Right cardiac atrium (tissue), 5 donors: ENCODE measurements at regions not wholly inside any gene's neighbourhood (a gene's known extent, or its start where the extent isn't known, plus 50 kb on each side); places are given as distances from the start of the nearest gene placed in this dataset.
"Not testable (repeated sequence)": the region's sequence is repeated elsewhere in the genome, so short reads cannot be mapped to it uniquely, and the experiment has no call there.

Experiments used
- ATAC-seq, 2 donors: fragments of 200-7000 bp; cut with Tn5 transposase; one replicate each; pipeline versions ENCODE4 v1.8.0 to v1.9.1; 2020; ENCODE audit warnings: moderate library complexity in 2 of 2, mild to moderate bottlenecking in 1 of 2
- DNase-seq, 3 donors: peaks; one replicate each; pipeline ENCODE4 v3.0.0-alpha.2; 2020
- H3K27ac ChIP-seq: one replicate; pipeline ENCODE4 v1.5.1; 2013; ENCODE audit warnings: mild to moderate bottlenecking, low read length, control low read depth, moderate library complexity
- H3K27me3 ChIP-seq: one replicate; pipeline ENCODE4 v1.6.1; 2013; ENCODE audit not compliant: control insufficient read depth, insufficient read depth
- H3K4me1 ChIP-seq: one replicate; pipeline ENCODE4 v1.6.1; 2013; ENCODE audit warnings: low read length; ENCODE audit not compliant: control insufficient read depth, insufficient read depth
- H3K4me3 ChIP-seq: one replicate; pipeline ENCODE4 v1.5.1; 2013; ENCODE audit warnings: low read length, control low read depth
- H3K9me3 ChIP-seq: one replicate; pipeline ENCODE4 v1.6.1; 2013; ENCODE audit warnings: low read length; ENCODE audit not compliant: control insufficient read depth
- WGBS: extraction: QIAGEN DNeasy Blood & Tissue Kit; methylation state at CpG from one replicate; pipeline ENCODE4 v1.1.7; 2013; 5-methylcytosine and 5-hydroxymethylcytosine counted together
- intact Hi-C, 4 donors: fragments of 100-400 bp; cut with DNase I; formaldehyde crosslinking; loops; one replicate each; pipeline versions ENCODE4 v1.11.0 to v1.14.0; 2022 to 2023
- donor health status: healthy with polysubstance abuse.
- donor health status: DM: no; HTN: yes; CAD: no.
- donor health status: DM: no; HTN: no; CAD: no.
- donor health status: DM: no; HTN: yes; CAD: no; lungs with severe emphysema.
- donor health status: DM: yes; HTN: yes; CAD: no.

- H3K4me3 ChIP-seq: no peak overlapping the region
- no peaks in the 10 kb centered on the region for H3K4me1 ChIP-seq
- no peaks in the 10 kb centered on the region for H3K9me3 ChIP-seq
- H3K27ac ChIP-seq: no peak overlapping the region
- peak; percentile 71 for ATAC-seq
- intact Hi-C loops: loop anchor here in 1 of 4 donors (5.0 kb wide), 1 partner anchor 53 kb away; no protein-coding TSS in a partner anchor
- peak in 2 of 3 donors; percentile 37 to 41 for DNase-seq
- 70% methylated on average over 2 of the region's 2 CpGs for WGBS
- no peaks in the 10 kb centered on the region for H3K27me3 ChIP-seq
These were observed 218.8 kb downstream of the DAD1 start for GRCh38 chr14:22370084-22370847.

- intact Hi-C loops: no loop called here
- DNase-seq (no peak), ATAC-seq (no peak)
- Histone ChIP-seq H3K27ac (no peak overlapping the region), H3K4me3 (no peak overlapping the region), H3K27me3 (no peaks in the 10 kb centered on the region), H3K9me3 (no peaks in the 10 kb centered on the region), H3K4me1 (no peaks in the 10 kb centered on the region)
These were observed 230.3 kb downstream of the DAD1 start for GRCh38 chr14:22358726-22359125.

GRCh38 chr14:22349281-22349680 lies 239.7 kb downstream of the DAD1 start:
- 80% methylated on average over 4 of the region's 4 CpGs for WGBS
- not testable (repeated sequence) for H3K4me3 ChIP-seq, ATAC-seq

GRCh38 chr14:22344673-22345072 lies 244.4 kb downstream of the DAD1 start:
- intact Hi-C loops: no loop called here
- WGBS: 86% methylated on average over 3 of the region's 3 CpGs
- DNase-seq: no peak
- Histone ChIP-seq H3K4me1 (no peaks in the 10 kb centered on the region), H3K27ac (no peak overlapping the region), H3K9me3 (no peaks in the 10 kb centered on the region), H3K27me3 (no peaks in the 10 kb centered on the region), H3K4me3 (no peak overlapping the region)
- ATAC-seq: no peak

More at GRCh38 chr14:22349281-22349680, 239.7 kb downstream of the DAD1 start:
- DNase-seq, H3K27me3 ChIP-seq, intact Hi-C loops, H3K27ac ChIP-seq, H3K4me1 ChIP-seq, H3K9me3 ChIP-seq: not testable (repeated sequence)

GRCh38 chr14:22344209-22344608 lies 244.8 kb downstream of the DAD1 start:
- DNase-seq, intact Hi-C loops, H3K4me1 ChIP-seq, ATAC-seq, H3K27ac ChIP-seq, H3K9me3 ChIP-seq, H3K27me3 ChIP-seq, H3K4me3 ChIP-seq: not testable (repeated sequence)
- 77% methylated on average over 4 of the region's 4 CpGs for WGBS

- H3K4me1 ChIP-seq: no peaks in the 10 kb centered on the region
- no peak for ATAC-seq
- no peak overlapping the region for H3K4me3 ChIP-seq
- no peaks in the 10 kb centered on the region for H3K27me3 ChIP-seq
- H3K9me3 ChIP-seq: no peaks in the 10 kb centered on the region
- H3K27ac ChIP-seq: no peak overlapping the region
- intact Hi-C loops: no loop called here
- 76% methylated on average over 3 of the region's 3 CpGs for WGBS
- no peak for DNase-seq
These were observed 248.0 kb downstream of the DAD1 start for GRCh38 chr14:22341049-22341448.

- 40% methylated on average over 8 of the region's 8 CpGs for WGBS
- ATAC-seq (peak; percentile 96 to 98), DNase-seq (peak; percentile 86 to 91 (median 88))
- peak overlapping the region; percentile 22 for H3K27ac ChIP-seq
- no peaks in the 10 kb centered on the region for H3K27me3 ChIP-seq
- intact Hi-C loops: no loop called here
- no peaks in the 10 kb centered on the region for H3K4me1 ChIP-seq
- no peaks in the 10 kb centered on the region for H3K9me3 ChIP-seq
- no peak overlapping the region for H3K4me3 ChIP-seq
These were observed 249.9 kb downstream of the DAD1 start for GRCh38 chr14:22338917-22339715.

GRCh38 chr14:22338381-22338780 lies 250.6 kb downstream of the DAD1 start:
- no peak for DNase-seq
- H3K27ac ChIP-seq: no peak overlapping the region
- no peaks in the 10 kb centered on the region for H3K9me3 ChIP-seq
- H3K27me3 ChIP-seq: no peaks in the 10 kb centered on the region
- H3K4me1 ChIP-seq: no peaks in the 10 kb centered on the region
- ATAC-seq: no peak
- 88% methylated on average over 5 of the region's 5 CpGs for WGBS
- intact Hi-C loops: no loop called here
- no peak overlapping the region for H3K4me3 ChIP-seq

GRCh38 chr14:22337938-22338337 lies 251.1 kb downstream of the DAD1 start:
- ATAC-seq (no peak), DNase-seq (no peak)
- no peaks in the 10 kb centered on the region for H3K4me1 ChIP-seq
- H3K9me3 ChIP-seq: no peaks in the 10 kb centered on the region
- H3K4me3 ChIP-seq: no peak overlapping the region
- intact Hi-C loops: no loop called here
- WGBS: 59% methylated on average over 3 of the region's 3 CpGs
- no peaks in the 10 kb centered on the region for H3K27me3 ChIP-seq
- no peak overlapping the region for H3K27ac ChIP-seq

GRCh38 chr14:22337521-22337920 lies 251.5 kb downstream of the DAD1 start:
- Histone ChIP-seq H3K4me3 (no peak overlapping the region), H3K9me3 (no peaks in the 10 kb centered on the region), H3K4me1 (no peaks in the 10 kb centered on the region), H3K27me3 (no peaks in the 10 kb centered on the region), H3K27ac (no peak overlapping the region)
- ATAC-seq: no peak
- intact Hi-C loops: no loop called here
- DNase-seq: no peak
- WGBS: 97% methylated on average over 1 of the region's 1 CpG

- Histone ChIP-seq H3K4me1 (no peaks in the 10 kb centered on the region), H3K27me3 (no peaks in the 10 kb centered on the region), H3K4me3 (no peak overlapping the region), H3K27ac (no peak overlapping the region), H3K9me3 (no peaks in the 10 kb centered on the region)
- 90% methylated on average over 6 of the region's 6 CpGs for WGBS
- intact Hi-C loops: no loop called here
- ATAC-seq: no peak
- DNase-seq: no peak
These were observed 253.0 kb downstream of the DAD1 start for GRCh38 chr14:22336031-22336430.
